ENCODE measurements at regions not wholly inside any gene's neighbourhood (a gene's known extent, or its start where the extent isn't known, plus 50 kb on each side); places are given as distances from the start of the nearest gene placed in this dataset.

- DNase-seq = no peak
These were observed 65.8 kb upstream of the CFAP20DC start for GRCh38 chr3:59115364-59116232.

DNA sequence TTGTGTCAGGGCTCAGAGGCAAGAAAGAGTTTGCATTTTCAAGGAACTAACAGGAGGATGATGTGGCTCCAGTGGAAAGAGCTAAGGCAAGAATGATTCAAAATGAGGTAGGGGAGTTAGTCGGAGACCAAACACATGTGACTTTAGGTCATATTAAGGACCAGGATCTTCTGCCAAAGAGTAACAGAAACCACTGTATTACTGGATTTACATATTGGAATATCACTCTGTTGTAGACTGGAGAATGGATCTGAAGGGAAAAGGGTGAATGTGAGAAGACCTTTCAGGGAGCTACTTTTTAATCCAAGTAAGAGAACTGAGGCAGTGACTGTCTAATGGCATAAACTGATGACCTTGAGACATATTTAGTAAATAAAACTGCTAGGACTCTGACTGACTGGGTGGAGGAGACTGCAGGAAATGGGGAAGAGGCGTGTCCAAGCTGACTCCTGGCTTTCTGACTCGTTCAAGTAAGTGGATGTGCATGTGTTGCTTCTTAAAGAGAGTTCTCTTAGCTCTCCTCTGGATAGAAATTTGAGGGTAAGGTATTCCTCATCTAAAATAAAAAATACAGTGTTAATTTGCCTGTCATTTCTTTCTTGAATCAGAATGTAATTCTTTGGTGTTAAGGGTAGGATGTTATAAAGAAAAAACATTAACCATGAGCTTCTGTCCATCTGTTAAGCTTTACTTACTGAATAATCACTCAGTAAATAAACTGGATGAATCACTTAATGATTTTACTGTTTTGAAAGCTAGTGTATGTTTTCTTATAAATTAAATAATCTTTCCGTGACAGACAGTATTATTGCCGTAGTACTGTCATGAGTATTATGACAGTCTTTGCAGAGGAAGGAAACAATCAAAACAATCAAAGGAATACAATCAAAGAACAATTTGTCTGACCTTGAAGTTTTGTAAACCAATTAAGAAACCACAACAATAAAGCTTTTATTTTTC is 58.3 kb upstream of the CFAP20DC start:
- DNase-seq = no peak

GRCh38 chr3:59106085-59106648 is 56.3 kb upstream of the CFAP20DC start:
- DNase-seq = no peak

- no peak for DNase-seq
These were observed 53.7 kb upstream of the CFAP20DC start for GRCh38 chr3:59103552-59103951.

GRCh38 chr3:59101231-59101736 is 51.5 kb upstream of the CFAP20DC start:
- DNase-seq = no peak

All from NCI-H2227 treated with DMSO at 0.1 percent for 48 hours (cell line).